ENCODE measurements at regions not wholly inside any gene's neighbourhood (a gene's known extent, or its start where the extent isn't known, plus 50 kb on each side); places are given as distances from the start of the nearest gene placed in this dataset.
"Not testable (repeated sequence)": the region's sequence is repeated elsewhere in the genome, so short reads cannot be mapped to it uniquely, and the experiment has no call there.

DNA sequence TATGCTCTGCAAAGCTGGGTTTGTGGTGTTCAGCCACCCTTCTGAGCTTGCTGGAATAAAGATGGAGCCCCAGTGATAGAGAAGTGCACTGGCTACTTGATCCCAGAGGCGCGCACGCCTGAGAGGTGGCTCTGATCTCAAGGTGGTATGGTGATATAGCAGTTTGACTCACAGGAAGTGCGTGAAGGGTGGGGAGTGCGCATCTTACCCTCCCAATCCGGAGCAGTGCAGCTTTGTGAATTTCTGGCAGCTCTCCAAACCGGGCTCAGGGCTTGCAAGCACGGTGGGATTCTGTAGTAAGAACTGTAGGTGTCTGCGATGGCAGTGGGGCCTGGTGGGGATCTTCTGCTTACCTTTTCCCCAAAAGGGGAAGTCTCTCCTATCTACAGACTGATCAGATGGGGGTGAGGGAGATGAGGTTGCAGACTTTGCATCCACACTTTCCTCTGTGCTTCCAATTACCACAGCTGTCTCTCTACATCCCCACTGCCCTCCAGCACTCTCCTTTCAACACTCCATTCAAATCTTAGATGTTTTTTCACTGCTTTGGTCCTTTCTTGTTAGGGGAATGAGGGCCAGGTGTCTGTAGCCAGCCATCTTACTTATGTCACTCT lies 197.4 kb upstream of the SLC38A2 start:
- no peak for DNase-seq

DNA sequence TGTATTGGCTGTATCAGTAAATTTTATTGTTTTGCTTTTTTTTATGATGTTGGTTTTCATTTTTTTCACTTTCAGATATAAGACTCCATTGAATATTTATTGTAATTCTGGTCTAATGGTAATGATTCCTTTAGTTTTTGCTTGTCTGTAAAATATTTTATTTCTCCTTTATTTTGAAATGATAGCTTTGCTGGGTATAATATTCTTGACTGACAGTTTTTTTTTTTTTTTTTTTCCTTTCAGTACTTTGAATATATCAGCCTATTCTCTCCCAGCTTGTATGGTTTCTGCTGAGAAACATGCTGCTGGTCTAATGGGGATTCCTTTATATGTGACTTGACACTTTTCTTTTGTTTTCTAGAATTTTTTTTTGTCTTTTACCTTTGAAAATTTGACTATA lies 195.1 kb upstream of the SLC38A2 start:
- no peak for DNase-seq

DNA sequence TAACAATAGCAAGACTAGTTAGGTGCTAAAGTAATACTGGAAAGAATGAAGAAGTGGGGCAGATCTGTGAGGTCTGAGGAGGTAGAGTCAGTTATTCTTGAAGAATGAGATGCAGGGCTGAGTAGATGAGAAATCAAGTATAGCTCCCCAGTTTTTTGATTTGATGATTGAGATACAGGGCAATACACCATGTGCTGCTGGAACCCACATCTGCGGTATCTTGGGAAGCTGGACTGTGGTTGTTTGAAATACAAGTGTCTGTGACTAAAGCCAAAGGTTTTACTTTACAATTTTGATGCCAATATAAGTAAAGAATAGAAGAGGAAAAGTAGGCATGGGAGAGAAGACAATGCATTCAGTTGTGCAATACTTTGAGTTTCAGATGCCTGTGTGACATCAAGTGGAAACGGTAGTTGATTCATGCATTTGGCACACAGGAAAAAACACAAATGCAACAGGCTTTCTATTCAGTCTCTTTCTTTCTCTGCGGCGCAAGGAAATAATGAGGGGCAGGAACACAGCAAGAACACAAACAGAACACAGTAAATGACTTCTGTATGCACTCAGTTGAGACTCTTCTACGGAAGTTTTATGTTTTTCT lies 190.2 kb upstream of the SLC38A2 start:
- no peak for DNase-seq

GRCh38 chr12:46561769-46562624 lies 189.4 kb upstream of the SLC38A2 start:
- DNase-seq = not testable (repeated sequence)

DNA sequence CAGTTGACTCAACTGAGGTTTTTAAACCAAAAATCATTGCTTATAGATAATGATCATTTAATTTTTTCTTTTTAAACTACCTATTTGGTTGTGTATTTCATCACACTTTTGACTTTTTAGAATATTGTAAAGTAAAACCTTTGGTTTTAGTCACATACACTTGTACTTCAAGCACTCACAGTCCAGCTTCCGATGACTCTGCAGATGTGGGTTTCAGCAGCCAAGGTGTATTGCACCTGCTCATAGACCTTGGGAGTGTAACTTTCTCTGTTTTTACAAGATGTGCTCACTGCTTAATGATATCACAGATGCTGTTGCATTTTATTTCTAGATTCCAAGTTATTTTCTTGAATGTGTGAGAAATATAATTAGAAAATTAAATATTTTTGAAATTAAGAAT lies 188.3 kb upstream of the SLC38A2 start:
- DNase-seq = no peak

GRCh38 chr12:46560089-46560488 lies 187.5 kb upstream of the SLC38A2 start:
- DNase-seq = no peak

GRCh38 chr12:46559311-46559710 lies 186.7 kb upstream of the SLC38A2 start:
- DNase-seq = no peak

GRCh38 chr12:46558677-46559076 lies 186.1 kb upstream of the SLC38A2 start:
- DNase-seq = no peak

- DNase-seq = no peak
Measured at GRCh38 chr12:46557539-46558373, 185.2 kb upstream of the SLC38A2 start.

DNA sequence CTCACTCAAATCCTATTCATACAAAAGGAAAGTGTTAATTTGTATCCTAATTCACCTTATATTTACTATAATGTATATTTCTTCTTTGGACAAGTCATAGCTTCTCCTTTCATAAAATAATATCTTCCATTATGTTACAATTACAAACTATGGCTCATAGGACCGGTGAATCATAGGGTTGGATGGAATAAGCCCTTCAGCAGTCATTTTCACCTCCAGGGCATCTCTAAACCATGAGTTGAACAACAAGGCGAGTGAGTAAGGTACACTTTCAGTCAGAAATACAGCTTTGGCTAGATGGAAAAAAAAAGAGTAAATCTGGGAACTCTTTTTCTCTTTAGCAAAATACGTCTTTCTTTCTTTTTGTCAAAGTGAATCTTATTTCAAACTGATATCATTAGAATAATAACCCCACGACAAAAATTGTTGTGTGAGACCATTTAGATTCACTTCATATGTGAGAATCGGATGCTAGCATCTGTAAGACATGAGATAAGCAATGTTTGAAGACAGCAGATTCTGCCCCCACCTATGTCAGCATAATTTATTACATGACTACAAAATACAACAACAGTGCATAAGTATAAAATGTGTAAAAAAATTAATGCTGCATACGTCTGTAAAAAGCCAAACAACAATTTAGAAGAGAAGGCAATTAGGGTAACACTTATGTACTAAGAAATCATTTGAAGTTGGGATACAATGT lies 184.4 kb upstream of the SLC38A2 start:
- no peak for DNase-seq

- no peak for DNase-seq
Measured at GRCh38 chr12:46556105-46556559, 183.6 kb upstream of the SLC38A2 start.

GRCh38 chr12:46555406-46555852 lies 182.9 kb upstream of the SLC38A2 start:
- no peak for DNase-seq

- no peak for DNase-seq
Measured at GRCh38 chr12:46554460-46554859, 181.9 kb upstream of the SLC38A2 start.

- no peak for DNase-seq
Measured at GRCh38 chr12:46553911-46554310, 181.3 kb upstream of the SLC38A2 start.

DNA sequence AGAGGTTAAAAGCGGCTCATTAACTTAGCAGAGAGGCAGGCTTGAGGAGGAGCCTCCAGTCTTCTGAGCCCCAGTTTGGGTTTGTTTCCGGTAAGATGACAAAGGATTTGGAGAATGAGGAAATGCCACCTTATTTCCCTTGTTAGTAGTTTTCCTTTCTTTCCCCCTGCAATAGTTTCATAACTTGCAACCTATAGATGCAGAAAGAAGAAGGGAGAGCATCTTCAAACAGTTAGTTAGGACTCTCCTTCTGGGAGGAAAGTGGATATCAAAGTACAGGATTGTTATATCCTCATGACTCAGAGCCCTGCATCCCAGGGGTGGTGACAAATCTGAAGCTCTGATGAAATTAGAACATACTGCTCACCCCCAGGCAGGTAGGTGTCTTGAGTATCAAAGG lies 180.7 kb upstream of the SLC38A2 start:
- DNase-seq = no peak

DNA sequence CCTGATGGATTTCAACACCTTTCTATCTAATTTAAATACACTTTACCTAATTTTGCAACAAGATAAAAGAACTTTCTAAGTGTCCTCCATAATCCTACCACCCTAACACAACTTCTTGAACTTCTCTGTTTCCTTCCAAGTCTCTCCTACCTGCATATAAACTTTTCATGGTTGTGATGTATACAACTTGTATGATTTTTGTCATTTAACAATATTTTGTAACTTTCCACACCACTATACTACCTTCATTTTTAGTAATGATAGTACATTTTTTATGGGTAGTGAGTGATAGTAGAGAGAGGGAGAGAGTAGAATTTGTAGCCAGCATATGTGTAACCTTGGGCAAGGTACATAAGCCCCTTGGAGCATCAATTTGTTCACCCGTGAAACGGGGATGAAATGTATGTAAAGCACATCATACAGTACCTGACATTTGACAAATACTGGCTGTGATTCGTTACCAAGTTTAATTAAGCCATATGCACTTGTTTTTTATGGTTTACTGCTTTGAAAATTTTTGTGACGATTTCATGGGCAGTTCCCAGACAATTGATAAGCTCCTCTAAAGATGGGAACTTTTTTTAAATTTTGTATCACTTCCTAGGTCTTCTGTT lies 177.8 kb upstream of the SLC38A2 start:
- DNase-seq = no peak

GRCh38 chr12:46549527-46550265 lies 177.1 kb upstream of the SLC38A2 start:
- DNase-seq = no peak

GRCh38 chr12:46548605-46549071 lies 176.1 kb upstream of the SLC38A2 start:
- no peak for DNase-seq

DNA sequence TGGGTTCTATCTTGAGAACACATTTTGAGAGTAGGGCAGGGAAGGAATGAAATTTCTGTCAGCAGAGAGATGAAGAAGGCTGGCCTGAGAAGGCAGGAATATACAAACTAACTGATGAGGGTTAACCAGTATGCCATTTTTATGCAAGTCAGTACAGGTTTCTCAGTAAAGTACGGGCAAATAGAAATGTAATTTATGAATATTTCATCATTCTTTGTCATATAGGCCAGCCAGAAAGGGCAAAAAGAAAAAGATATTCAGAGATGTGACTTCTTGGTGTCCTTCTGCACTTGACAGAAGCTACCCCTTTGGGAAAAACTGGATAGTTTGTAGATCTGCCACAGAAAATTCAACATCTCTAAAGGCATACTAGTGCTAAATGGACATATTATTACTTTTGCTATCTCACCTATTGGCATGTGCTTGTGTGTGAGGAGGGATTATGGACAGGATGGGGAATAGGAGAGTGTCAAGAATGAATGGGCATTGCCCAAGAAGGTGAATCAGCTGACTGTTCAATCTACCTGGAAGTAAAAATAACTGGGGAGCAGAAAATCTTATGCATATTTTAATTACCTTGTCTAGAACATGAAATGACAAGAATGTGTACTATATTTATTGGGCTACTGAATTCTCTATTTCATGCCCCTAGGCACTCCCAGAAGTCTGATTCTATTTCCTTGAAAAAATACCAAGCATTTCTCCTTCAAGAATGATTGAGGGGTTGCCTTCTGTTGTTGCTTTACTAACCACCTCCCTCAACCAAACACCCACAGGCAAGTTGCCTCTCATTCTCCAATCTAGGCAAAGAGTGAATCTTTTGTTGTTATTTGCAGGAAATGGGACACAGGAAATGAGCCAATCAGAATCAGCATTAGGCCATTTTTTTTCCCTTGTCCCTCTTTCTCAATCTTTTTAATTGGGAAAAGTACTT lies 175.1 kb upstream of the SLC38A2 start:
- no peak for DNase-seq
